ENCODE measurements at regions not wholly inside any gene's neighbourhood (a gene's known extent, or its start where the extent isn't known, plus 50 kb on each side); places are given as distances from the start of the nearest gene placed in this dataset.

GRCh38 chr3:29091599-29092189 is 189.2 kb upstream of the RBMS3 start:
- H3K27ac ChIP-seq = no peak overlapping the region
- peaks cover 6% of the 10 kb centered on the region; the same call in 1 of the 2 replicates for H3K9me3 ChIP-seq (replicated peaks)
- no peak overlapping the region for H3K4me3 ChIP-seq
- no peaks in the 10 kb centered on the region for H3K4me1 ChIP-seq
- no peaks in the 10 kb centered on the region for H3K27me3 ChIP-seq
- no peaks in the 10 kb centered on the region for H3K36me3 ChIP-seq
- DNase-seq = no peak

- Histone ChIP-seq H3K27ac (no peak overlapping the region), H3K4me3 (no peak overlapping the region), H3K36me3 (no peaks in the 10 kb centered on the region), H3K4me1 (no peaks in the 10 kb centered on the region), H3K27me3 (no peaks in the 10 kb centered on the region), H3K9me3 (replicated peaks) (peaks cover 7% of the 10 kb centered on the region; the same call in 1 of the 2 replicates)
- DNase-seq = no peak
Measured at GRCh38 chr3:29092348-29092747, 188.5 kb upstream of the RBMS3 start.

GRCh38 chr3:29099296-29099695 is 181.6 kb upstream of the RBMS3 start:
- Histone ChIP-seq H3K36me3 (no peaks in the 10 kb centered on the region), H3K27ac (peak overlapping the region; percentile 35), H3K4me1 (peaks cover 23% of the 10 kb centered on the region), H3K4me3 (no peak overlapping the region), H3K27me3 (no peaks in the 10 kb centered on the region), H3K9me3 (replicated peaks) (peaks cover 13% of the 10 kb centered on the region)
- DNase-seq = peak; percentile 94 to 96

- H3K36me3 ChIP-seq = no peaks in the 10 kb centered on the region
- no peaks in the 10 kb centered on the region for H3K27me3 ChIP-seq
- peaks cover 23% of the 10 kb centered on the region for H3K4me1 ChIP-seq
- H3K27ac ChIP-seq = peak overlapping the region; percentile 35
- DNase-seq = no peak
- H3K4me3 ChIP-seq = no peak overlapping the region
- peaks cover 13% of the 10 kb centered on the region for H3K9me3 ChIP-seq (replicated peaks)
Measured at GRCh38 chr3:29099775-29100174, 181.1 kb upstream of the RBMS3 start.

DNA sequence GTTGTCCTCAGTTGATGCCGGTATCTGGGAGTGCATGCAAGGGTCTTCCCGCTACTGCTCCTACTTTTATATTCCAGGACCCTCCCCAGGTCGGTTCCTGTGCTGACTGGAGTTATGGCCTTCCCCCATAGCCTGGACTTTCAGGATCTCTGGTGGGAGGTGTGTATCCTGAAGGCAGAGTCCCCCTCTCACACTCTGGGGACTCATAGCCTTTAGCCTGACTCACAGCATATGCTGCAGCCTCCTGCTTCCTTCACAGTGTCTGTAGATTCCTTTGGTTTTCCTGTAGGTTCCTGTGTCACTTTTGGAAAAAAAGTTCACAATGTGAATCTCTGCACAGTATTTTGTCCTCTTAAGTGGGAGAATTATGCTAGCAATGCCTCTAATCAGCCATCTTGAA is 180.6 kb upstream of the RBMS3 start:
- H3K9me3 ChIP-seq (replicated peaks) = peaks cover 13% of the 10 kb centered on the region
- peaks cover 23% of the 10 kb centered on the region for H3K4me1 ChIP-seq
- no peaks in the 10 kb centered on the region for H3K27me3 ChIP-seq
- no peaks in the 10 kb centered on the region for H3K36me3 ChIP-seq
- peak; percentile 4 to 32 for DNase-seq
- peak overlapping the region; percentile 35 for H3K27ac ChIP-seq
- H3K4me3 ChIP-seq = no peak overlapping the region

DNA sequence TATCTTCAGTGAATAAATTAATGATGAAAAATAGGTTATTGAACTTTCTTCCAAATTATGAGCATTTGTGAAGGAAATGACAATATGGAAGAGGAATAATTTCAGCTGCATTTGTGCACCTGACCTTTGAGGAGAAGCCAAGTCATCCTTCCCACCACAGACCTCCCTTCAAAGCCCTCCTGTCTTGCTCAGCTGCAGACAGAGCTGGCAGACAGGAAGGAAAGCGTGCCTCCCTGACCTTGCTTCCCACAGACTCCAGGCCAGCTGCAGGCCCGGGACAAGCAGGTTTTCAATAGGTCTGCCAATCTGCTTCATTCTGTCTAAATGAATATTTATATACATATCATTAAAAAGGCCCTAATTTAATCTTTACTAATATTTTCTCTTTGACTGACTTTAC is 152.9 kb upstream of the RBMS3 start:
- Histone ChIP-seq H3K27me3 (no peaks in the 10 kb centered on the region), H3K4me3 (no peak overlapping the region), H3K9me3 (replicated peaks) (no peaks in the 10 kb centered on the region), H3K27ac (no peak overlapping the region), H3K36me3 (no peaks in the 10 kb centered on the region), H3K4me1 (no peaks in the 10 kb centered on the region)
- DNase-seq = peak; percentile 12 to 26

DNA sequence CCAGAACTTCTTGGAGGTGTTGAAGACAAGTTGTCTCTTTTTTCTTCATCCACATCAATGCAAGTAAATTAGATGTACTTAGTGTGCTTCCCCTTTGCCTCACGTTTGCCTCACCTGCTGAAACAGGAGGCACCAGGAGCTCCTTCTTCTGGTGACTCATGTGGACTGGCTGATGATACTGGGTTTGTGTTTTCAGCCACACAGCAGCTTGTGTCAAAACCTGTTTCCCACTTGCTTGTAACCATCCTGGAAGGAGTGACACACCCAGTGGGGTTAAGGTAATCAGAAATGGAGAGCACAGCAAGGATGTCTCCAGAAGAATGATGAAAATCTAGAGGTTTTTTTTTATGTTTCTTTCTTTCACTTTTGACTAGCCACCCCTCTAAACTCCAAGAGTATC is 143.3 kb upstream of the RBMS3 start:
- DNase-seq = no peak
- Histone ChIP-seq H3K9me3 (replicated peaks) (no peaks in the 10 kb centered on the region), H3K27ac (no peak overlapping the region), H3K4me1 (peaks cover 16% of the 10 kb centered on the region), H3K36me3 (no peaks in the 10 kb centered on the region), H3K27me3 (no peaks in the 10 kb centered on the region), H3K4me3 (no peak overlapping the region)

- Histone ChIP-seq H3K27ac (no peak overlapping the region), H3K9me3 (replicated peaks) (no peaks in the 10 kb centered on the region), H3K36me3 (no peaks in the 10 kb centered on the region), H3K4me3 (no peak overlapping the region), H3K4me1 (peaks cover 16% of the 10 kb centered on the region), H3K27me3 (no peaks in the 10 kb centered on the region)
- DNase-seq = no peak
Measured at GRCh38 chr3:29138171-29138570, 142.7 kb upstream of the RBMS3 start.

DNA sequence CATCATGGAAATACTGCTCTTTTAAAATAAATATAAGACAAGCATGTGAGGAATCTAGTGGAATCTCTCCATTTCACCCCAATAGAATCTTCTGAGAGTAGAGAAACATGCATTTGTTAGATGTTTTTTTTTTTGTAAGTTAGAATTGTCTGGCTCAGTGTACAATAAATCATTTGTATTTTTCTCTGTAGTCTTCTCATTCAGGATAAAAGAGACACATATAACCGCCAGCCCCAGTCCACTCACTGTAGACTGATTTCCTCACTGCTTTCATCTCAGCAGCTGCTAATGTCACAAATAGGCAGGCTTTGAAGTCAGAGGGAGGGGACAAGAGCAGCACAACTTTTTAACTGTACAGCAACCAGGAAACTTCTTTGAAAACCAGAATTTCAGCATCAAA is 140.2 kb upstream of the RBMS3 start:
- peak; percentile 15 to 54 for DNase-seq
- H3K27ac ChIP-seq = peak overlapping the region; percentile 47

DNA sequence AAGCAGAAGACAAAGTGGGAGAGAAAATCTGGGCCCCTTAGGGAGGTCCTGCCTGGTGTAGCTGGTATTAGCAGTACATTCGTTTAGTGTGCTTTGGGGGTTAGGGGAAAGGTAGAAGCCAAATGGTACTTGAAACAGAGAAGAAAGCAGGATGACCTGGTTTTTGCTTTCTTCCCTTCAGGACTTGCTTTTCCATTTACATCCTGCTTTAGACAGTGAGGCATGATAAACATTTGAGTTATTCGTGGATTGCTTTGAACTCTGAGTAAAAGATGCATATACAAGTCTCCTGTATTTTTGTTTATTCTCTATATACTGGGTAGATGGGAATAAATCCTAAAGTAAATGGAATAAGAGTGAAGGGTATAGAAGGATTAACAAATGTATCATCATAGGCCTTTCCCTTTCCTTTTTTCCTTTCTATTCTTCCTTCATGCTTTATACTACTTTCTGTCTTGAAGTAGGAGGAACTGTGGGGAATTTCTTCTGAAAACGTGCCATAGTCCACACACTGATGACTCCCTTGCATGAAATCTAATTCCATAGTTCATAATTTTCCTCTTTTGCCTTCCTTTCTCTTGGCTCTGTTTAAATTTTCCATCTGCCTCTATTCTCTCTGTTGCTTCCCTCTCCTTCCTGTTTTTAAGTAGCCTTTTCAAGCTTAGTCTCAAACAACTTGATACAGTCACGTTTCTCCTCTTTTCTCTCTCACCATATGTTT is 139.5 kb upstream of the RBMS3 start:
- H3K4me1 ChIP-seq = peaks cover 16% of the 10 kb centered on the region
- H3K4me3 ChIP-seq = no peak overlapping the region
- peak in 1 of 2 experiments; percentile 7 for DNase-seq
- H3K27ac ChIP-seq = peak overlapping the region; percentile 47
- H3K36me3 ChIP-seq = no peaks in the 10 kb centered on the region
- H3K27me3 ChIP-seq = no peaks in the 10 kb centered on the region
- no peaks in the 10 kb centered on the region for H3K9me3 ChIP-seq (replicated peaks)

More for the DNA sequence above, 140.2 kb upstream of the RBMS3 start:
- Histone ChIP-seq H3K36me3 (no peaks in the 10 kb centered on the region), H3K27me3 (no peaks in the 10 kb centered on the region), H3K9me3 (replicated peaks) (no peaks in the 10 kb centered on the region), H3K4me1 (peaks cover 16% of the 10 kb centered on the region), H3K4me3 (no peak overlapping the region)

- DNase-seq = no peak
- H3K9me3 ChIP-seq (replicated peaks) = no peaks in the 10 kb centered on the region
- no peak overlapping the region for H3K4me3 ChIP-seq
- peaks cover 16% of the 10 kb centered on the region for H3K4me1 ChIP-seq
- no peaks in the 10 kb centered on the region for H3K27me3 ChIP-seq
- H3K36me3 ChIP-seq = no peaks in the 10 kb centered on the region
- H3K27ac ChIP-seq = no peak overlapping the region
Measured at GRCh38 chr3:29141918-29142275, 139.0 kb upstream of the RBMS3 start.

- H3K4me1 ChIP-seq = peaks cover 16% of the 10 kb centered on the region
- H3K36me3 ChIP-seq = no peaks in the 10 kb centered on the region
- no peaks in the 10 kb centered on the region for H3K27me3 ChIP-seq
- no peaks in the 10 kb centered on the region for H3K9me3 ChIP-seq (replicated peaks)
- H3K27ac ChIP-seq = no peak overlapping the region
- DNase-seq = no peak
- no peak overlapping the region for H3K4me3 ChIP-seq
Measured at GRCh38 chr3:29143151-29143550, 137.7 kb upstream of the RBMS3 start.

DNA sequence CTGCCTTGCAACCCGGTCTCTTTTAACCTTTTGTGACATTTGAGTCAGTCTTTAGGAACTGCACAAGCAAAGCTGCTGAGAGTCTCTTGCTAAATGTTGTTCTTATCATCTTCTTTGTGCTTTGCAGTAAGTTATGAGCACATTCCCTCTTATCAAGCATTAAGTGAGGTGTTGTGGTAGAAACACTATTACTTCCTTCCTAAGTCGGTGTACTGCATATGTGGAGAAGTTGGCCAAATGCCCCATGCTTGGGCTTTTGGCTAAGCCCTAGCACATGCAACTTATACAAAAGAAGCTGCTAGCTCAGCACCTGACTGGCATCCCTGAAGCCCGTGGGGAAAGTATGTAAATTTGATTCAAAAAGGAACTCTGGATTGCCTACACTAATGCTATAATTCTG is 136.5 kb upstream of the RBMS3 start:
- Histone ChIP-seq H3K27ac (no peak overlapping the region), H3K36me3 (no peaks in the 10 kb centered on the region)
- DNase-seq = no peak

DNA sequence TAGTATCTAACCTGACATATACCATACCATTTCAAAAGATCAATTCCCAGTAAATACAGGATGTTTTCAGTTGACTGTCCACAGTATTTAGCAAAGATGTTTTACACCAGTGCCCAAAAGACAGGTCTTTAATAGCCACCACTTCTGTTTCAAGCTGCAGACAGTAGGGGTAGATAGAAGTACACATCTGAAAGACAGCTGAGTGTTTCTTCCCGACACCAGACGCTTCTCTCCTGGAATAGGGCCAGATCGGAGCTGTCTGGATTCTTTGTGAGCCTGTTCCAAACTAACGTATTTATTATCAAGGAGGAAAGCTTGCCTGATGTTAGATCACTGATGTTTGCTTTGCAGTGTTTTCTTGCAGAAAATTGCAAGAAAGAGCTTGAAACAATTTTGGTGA is 136.1 kb upstream of the RBMS3 start:
- no peaks in the 10 kb centered on the region for H3K36me3 ChIP-seq
- H3K4me3 ChIP-seq = no peak overlapping the region
- DNase-seq = peak; percentile 12 to 30
- no peaks in the 10 kb centered on the region for H3K9me3 ChIP-seq (replicated peaks)
- no peaks in the 10 kb centered on the region for H3K27me3 ChIP-seq
- peaks cover 14% of the 10 kb centered on the region for H3K4me1 ChIP-seq
- no peak overlapping the region for H3K27ac ChIP-seq

More for the DNA sequence above, 136.5 kb upstream of the RBMS3 start:
- Histone ChIP-seq H3K4me3 (no peak overlapping the region), H3K4me1 (peaks cover 16% of the 10 kb centered on the region), H3K27me3 (no peaks in the 10 kb centered on the region), H3K9me3 (replicated peaks) (no peaks in the 10 kb centered on the region)

- no peaks in the 10 kb centered on the region for H3K27me3 ChIP-seq
- no peak for DNase-seq
- H3K4me3 ChIP-seq = no peak overlapping the region
- no peak overlapping the region for H3K27ac ChIP-seq
- H3K36me3 ChIP-seq = no peaks in the 10 kb centered on the region
- peaks cover 8% of the 10 kb centered on the region for H3K4me1 ChIP-seq
- H3K9me3 ChIP-seq (replicated peaks) = no peaks in the 10 kb centered on the region
Measured at GRCh38 chr3:29145360-29145759, 135.5 kb upstream of the RBMS3 start.

DNA sequence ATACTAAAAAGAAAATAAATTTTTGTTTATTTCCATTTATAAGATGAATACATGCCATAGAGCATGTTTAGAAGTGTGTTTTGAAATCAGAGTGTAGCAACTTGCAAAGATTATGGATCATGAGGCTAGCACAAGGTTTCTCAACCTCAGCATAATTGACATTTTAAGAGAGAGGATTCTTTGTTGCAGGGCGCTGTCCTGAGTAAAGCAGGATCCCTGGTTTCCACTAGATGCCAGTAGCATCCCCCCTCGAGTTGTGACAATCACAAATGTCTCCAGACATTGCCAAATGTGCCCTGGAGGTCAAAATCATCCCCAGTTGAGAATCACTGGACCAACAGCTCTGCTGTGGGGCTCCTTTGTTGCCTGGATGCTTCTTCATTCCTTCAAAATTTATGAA is 128.5 kb upstream of the RBMS3 start:
- Histone ChIP-seq H3K27me3 (no peaks in the 10 kb centered on the region), H3K9me3 (replicated peaks) (no peaks in the 10 kb centered on the region), H3K4me1 (no peaks in the 10 kb centered on the region), H3K4me3 (no peak overlapping the region), H3K27ac (no peak overlapping the region), H3K36me3 (no peaks in the 10 kb centered on the region)
- DNase-seq = no peak
